ENCODE measurements at regions not wholly inside any gene's neighbourhood (a gene's known extent, or its start where the extent isn't known, plus 50 kb on each side); places are given as distances from the start of the nearest gene placed in this dataset.

- ATAC-seq, result no peak
- TF ChIP-seq POLR2A (IDR thresholded peaks at IDR 0.05), result no peak
- no peak for TF ChIP-seq CTCF (IDR thresholded peaks at IDR 0.05)
- no peak for TF ChIP-seq POLR2AphosphoS5 (IDR thresholded peaks at IDR 0.05)
- TF ChIP-seq EP300 (IDR thresholded peaks at IDR 0.05), result no peak
- Histone ChIP-seq H3K27me3 (no peaks in the 10 kb centered on the region), H3K4me1 (no peaks in the 10 kb centered on the region), H3K4me3 (no peak overlapping the region), H3K27ac (no peak overlapping the region), H3K9me3 (peaks cover 0 to 21% (median 0%) of the 10 kb centered on the region in 3 donors), H3K36me3 (no peaks in the 10 kb centered on the region)
- WGBS, 2 donors (ENCODE audit: low coverage in 1 of 2), result 75 to 100% methylated on average over 1 to 2 of the region's 2 CpGs
These were observed 360.2 kb upstream of the TSHZ3 start for GRCh38 chr19:31709476-31709875.

- Histone ChIP-seq H3K27me3 (no peaks in the 10 kb centered on the region), H3K9me3 (peaks cover 0 to 21% (median 0%) of the 10 kb centered on the region in 3 donors), H3K4me1 (peaks cover 0 to 26% (median 5%) of the 10 kb centered on the region in 3 donors), H3K36me3 (no peaks in the 10 kb centered on the region), H3K27ac (no peak overlapping the region), H3K4me3 (no peak overlapping the region)
- TF ChIP-seq CTCF (IDR thresholded peaks at IDR 0.05), result no peak
- TF ChIP-seq POLR2A (IDR thresholded peaks at IDR 0.05), result no peak
- no peak for TF ChIP-seq EP300 (IDR thresholded peaks at IDR 0.05)
- no peak for TF ChIP-seq POLR2AphosphoS5 (IDR thresholded peaks at IDR 0.05)
- no peak for ATAC-seq
- WGBS, 2 donors (ENCODE audit: low coverage in 1 of 2), result 55 to 71% methylated on average over 2 to 14 of the region's 17 CpGs
These were observed 366.2 kb upstream of the TSHZ3 start for GRCh38 chr19:31715249-31715945.

- ATAC-seq, result no peak
- peaks cover 0 to 18% (median 0%) of the 10 kb centered on the region in 3 donors for H3K9me3 ChIP-seq
- TF ChIP-seq POLR2A (IDR thresholded peaks at IDR 0.05) (no peak), CTCF (IDR thresholded peaks at IDR 0.05) (no peak), POLR2AphosphoS5 (IDR thresholded peaks at IDR 0.05) (no peak)
- H3K27ac ChIP-seq, result no peak overlapping the region
- H3K4me1 ChIP-seq, result peaks cover 0 to 26% (median 5%) of the 10 kb centered on the region in 3 donors
- H3K27me3 ChIP-seq, result no peaks in the 10 kb centered on the region
- H3K4me3 ChIP-seq, result no peak overlapping the region
- no peaks in the 10 kb centered on the region for H3K36me3 ChIP-seq
- WGBS, 2 donors (ENCODE audit: low coverage in 1 of 2), result 33 to 88% methylated on average over 1 to 6 of the region's 6 CpGs
These were observed 367.6 kb upstream of the TSHZ3 start for GRCh38 chr19:31716826-31717225.

- H3K27ac ChIP-seq, result peak overlapping the region in 1 of 4 donors; percentile 79
- H3K27me3 ChIP-seq, result no peaks in the 10 kb centered on the region
- no peak for TF ChIP-seq POLR2A (IDR thresholded peaks at IDR 0.05)
- no peaks in the 10 kb centered on the region for H3K36me3 ChIP-seq
- peaks cover 0 to 26% (median 5%) of the 10 kb centered on the region in 3 donors for H3K4me1 ChIP-seq
- ATAC-seq, result no peak
- 50 to 63% methylated on average over 13 to 15 of the region's 16 CpGs for WGBS, 2 donors (ENCODE audit: low coverage in 1 of 2)
- peaks cover 0 to 13% (median 0%) of the 10 kb centered on the region in 3 donors for H3K9me3 ChIP-seq
- no peak overlapping the region for H3K4me3 ChIP-seq
These were observed 368.2 kb upstream of the TSHZ3 start for GRCh38 chr19:31717269-31717923.

- no peak for ATAC-seq
- Histone ChIP-seq H3K27ac (peak overlapping the region; percentile 48 to 81 (median 73)), H3K4me3 (peak overlapping the region; percentile 29), H3K4me1 (peaks cover 0 to 26% (median 5%) of the 10 kb centered on the region in 3 donors), H3K9me3 (peaks cover 0 to 9% (median 0%) of the 10 kb centered on the region in 3 donors), H3K36me3 (no peaks in the 10 kb centered on the region), H3K27me3 (no peaks in the 10 kb centered on the region)
- TF ChIP-seq POLR2AphosphoS5 (IDR thresholded peaks at IDR 0.05) (peak; percentile 78), CTCF (IDR thresholded peaks at IDR 0.05) (no peak)
- 9 to 16% methylated on average over 2 to 6 of the region's 6 CpGs for WGBS, 2 donors (ENCODE audit: low coverage in 1 of 2)
These were observed 368.8 kb upstream of the TSHZ3 start for GRCh38 chr19:31718032-31718431.

All from gastroesophageal sphincter (tissue), 4 donors.